HepG2 (cell line): ENCODE measurements at regions not wholly inside any gene's neighbourhood (a gene's known extent, or its start where the extent isn't known, plus 50 kb on each side); places are given as distances from the start of the nearest gene placed in this dataset.

Experiments used
- BHLHE40 ChIP-seq: IDR thresholded peaks from 2 replicates; pipeline ENCODE4 v1.6.1; 2011; ENCODE audit warnings: low read length, improper control_type of control experiment
- CBX2 ChIP-seq, 2 experiments: fragments of 200-600 bp in 1 of 2; sonication (generic); formaldehyde crosslinking in 1 of 2; IDR thresholded peaks; 2 replicates each; pipeline versions ENCODE4 v1.7.0 to v1.8.1; 2018 to 2022; ENCODE audit warnings: low read depth in 2 of 2, low read length in 1 of 2, mild to moderate bottlenecking in 1 of 2, missing genetic modification reagents in 1 of 2
- EP300 ChIP-seq, 3 experiments: sonication (generic) in 1 of 3; formaldehyde crosslinking in 1 of 3; IDR thresholded peaks; 2 replicates each; pipeline versions ENCODE4 v1.5.1 to v1.6.1; 2011 to 2020; ENCODE audit warnings: low read depth in 2 of 3, low read length in 2 of 3, borderline replicate concordance in 1 of 3, improper control_type of control experiment in 1 of 3, mild to moderate bottlenecking in 1 of 3, missing genetic modification reagents in 1 of 3, moderate library complexity in 1 of 3
- EZH2 ChIP-seq: conservative IDR thresholded peaks from 2 replicates; pipeline ENCODE4 v1.6.1; 2012; ENCODE audit warnings: mild to moderate bottlenecking, low read depth, low read length, moderate library complexity
- POLR2A ChIP-seq, 2 experiments: IDR thresholded peaks; 2 replicates each; pipeline ENCODE4 v1.6.1; 2011; ENCODE audit warnings: low read depth in 2 of 2, low read length in 2 of 2, mild to moderate bottlenecking in 1 of 2, moderate library complexity in 1 of 2; ENCODE audit not compliant: insufficient read depth in 1 of 2
- POLR2AphosphoS5 ChIP-seq: IDR thresholded peaks from 2 replicates; pipeline ENCODE4 v1.6.1; 2012; ENCODE audit warnings: low read depth, low read length
- PPARG ChIP-seq: conservative IDR thresholded peaks from 2 replicates; pipeline ENCODE4 v1.6.1; 2016; ENCODE audit warnings: missing biosample characterization, missing genetic modification reagents
- RXRA ChIP-seq: sonication (generic); formaldehyde crosslinking; IDR thresholded peaks from 2 replicates; pipeline ENCODE4 v1.5.1; 2020; ENCODE audit warnings: missing genetic modification reagents
- TF ChIP-seq, protein P1 (sequence below), 2 experiments: IDR thresholded peaks; 2 replicates each; pipeline ENCODE4 v1.6.1; 2011 to 2012; ENCODE audit warnings: low read length in 2 of 2, borderline replicate concordance in 1 of 2, low read depth in 1 of 2, mild to moderate bottlenecking in 1 of 2, moderate library complexity in 1 of 2

DNA sequence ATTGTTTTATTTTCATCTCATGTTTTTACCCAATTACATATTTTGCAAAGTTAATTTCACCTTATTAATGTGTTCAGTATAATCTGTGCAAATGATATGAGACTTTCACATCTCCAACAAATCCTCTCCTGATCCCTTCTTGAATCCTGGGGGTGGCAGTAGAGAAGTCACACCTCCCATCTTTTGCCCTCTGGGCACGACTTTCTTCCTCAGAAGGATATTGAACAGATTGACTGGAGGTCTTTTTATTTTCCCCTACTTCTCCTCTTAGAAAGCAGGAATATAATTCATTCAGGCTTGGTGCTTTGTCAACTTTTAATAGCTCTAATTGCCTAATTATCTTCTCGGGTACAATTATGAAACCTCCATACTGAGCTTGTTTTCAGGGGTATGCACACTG is 1037.1 kb upstream of the NUDT12 start:
- TF ChIP-seq EZH2 (no peak), EP300 (IDR thresholded peaks at IDR 0.05; ENCODE audit: low read depth in 2 of 2, low read length in 2 of 2) (no peak), EP300 (CRISPR knock-in tag; IDR thresholded peaks at IDR 0.05; ENCODE audit: borderline replicate concordance) (no peak), BHLHE40 (no peak), RXRA (CRISPR knock-in tag) (no peak), POLR2AphosphoS5 (no peak), POLR2A (IDR thresholded peaks at IDR 0.05; ENCODE audit: insufficient read depth in 1 of 2, low read depth in 2 of 2, low read length in 2 of 2) (no peak), CBX2 (IDR thresholded peaks at IDR 0.05; ENCODE audit: low read depth, low read length) (no peak), CBX2 (CRISPR knock-in tag; IDR thresholded peaks at IDR 0.05; ENCODE audit: low read depth) (no peak), PPARG (no peak)
- TF ChIP-seq, protein P1, sequence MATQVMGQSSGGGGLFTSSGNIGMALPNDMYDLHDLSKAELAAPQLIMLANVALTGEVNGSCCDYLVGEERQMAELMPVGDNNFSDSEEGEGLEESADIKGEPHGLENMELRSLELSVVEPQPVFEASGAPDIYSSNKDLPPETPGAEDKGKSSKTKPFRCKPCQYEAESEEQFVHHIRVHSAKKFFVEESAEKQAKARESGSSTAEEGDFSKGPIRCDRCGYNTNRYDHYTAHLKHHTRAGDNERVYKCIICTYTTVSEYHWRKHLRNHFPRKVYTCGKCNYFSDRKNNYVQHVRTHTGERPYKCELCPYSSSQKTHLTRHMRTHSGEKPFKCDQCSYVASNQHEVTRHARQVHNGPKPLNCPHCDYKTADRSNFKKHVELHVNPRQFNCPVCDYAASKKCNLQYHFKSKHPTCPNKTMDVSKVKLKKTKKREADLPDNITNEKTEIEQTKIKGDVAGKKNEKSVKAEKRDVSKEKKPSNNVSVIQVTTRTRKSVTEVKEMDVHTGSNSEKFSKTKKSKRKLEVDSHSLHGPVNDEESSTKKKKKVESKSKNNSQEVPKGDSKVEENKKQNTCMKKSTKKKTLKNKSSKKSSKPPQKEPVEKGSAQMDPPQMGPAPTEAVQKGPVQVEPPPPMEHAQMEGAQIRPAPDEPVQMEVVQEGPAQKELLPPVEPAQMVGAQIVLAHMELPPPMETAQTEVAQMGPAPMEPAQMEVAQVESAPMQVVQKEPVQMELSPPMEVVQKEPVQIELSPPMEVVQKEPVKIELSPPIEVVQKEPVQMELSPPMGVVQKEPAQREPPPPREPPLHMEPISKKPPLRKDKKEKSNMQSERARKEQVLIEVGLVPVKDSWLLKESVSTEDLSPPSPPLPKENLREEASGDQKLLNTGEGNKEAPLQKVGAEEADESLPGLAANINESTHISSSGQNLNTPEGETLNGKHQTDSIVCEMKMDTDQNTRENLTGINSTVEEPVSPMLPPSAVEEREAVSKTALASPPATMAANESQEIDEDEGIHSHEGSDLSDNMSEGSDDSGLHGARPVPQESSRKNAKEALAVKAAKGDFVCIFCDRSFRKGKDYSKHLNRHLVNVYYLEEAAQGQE (IDR thresholded peaks at IDR 0.05; ENCODE audit: borderline replicate concordance in 1 of 2, low read depth in 1 of 2, low read length in 2 of 2): no peak
